DND-41 (cell line): ENCODE measurements at regions not wholly inside any gene's neighbourhood (a gene's known extent, or its start where the extent isn't known, plus 50 kb on each side); places are given as distances from the start of the nearest gene placed in this dataset.

ENCODE experiments used
- ATAC-seq: fragments of 200-7000 bp; cut with Tn5 transposase; 3 replicates; pipeline ENCODE4 v1.9.1; 2021; ENCODE audit warnings: low read depth; ENCODE audit not compliant: insufficient read depth
- DNase-seq: peaks from one replicate; pipeline ENCODE4 v3.0.0-alpha.2; 2020
- H2AFZ ChIP-seq: 2 replicates; pipeline ENCODE4 v1.6.0; 2012; ENCODE audit warnings: low read depth, low read length
- H3K27ac ChIP-seq: 2 replicates; pipeline ENCODE4 v1.5.1; 2012; ENCODE audit warnings: low read length, inconsistent platforms
- H3K27me3 ChIP-seq: fragments of 200-600 bp; sonication (generic); 2 replicates; pipeline ENCODE4 v1.6.0; 2012; ENCODE audit warnings: low read length, mild to moderate bottlenecking, inconsistent platforms; ENCODE audit not compliant: insufficient read depth, poor library complexity
- H3K36me3 ChIP-seq: 2 replicates; pipeline ENCODE4 v1.5.1; 2012; ENCODE audit warnings: low read length, inconsistent platforms; ENCODE audit not compliant: insufficient read depth
- H3K4me1 ChIP-seq: 2 replicates; pipeline ENCODE4 v1.5.1; 2012; ENCODE audit warnings: mild to moderate bottlenecking, low read length; ENCODE audit not compliant: insufficient read depth
- H3K4me2 ChIP-seq: 2 replicates; pipeline ENCODE4 v1.6.0; 2012; ENCODE audit warnings: mild to moderate bottlenecking, moderate library complexity, low read length, inconsistent platforms; ENCODE audit not compliant: insufficient read depth
- H3K4me3 ChIP-seq, 2 experiments: fragments of 200-600 bp in 1 of 2; shearing (Covaris generic) in 1 of 2; 2 replicates each; pipeline ENCODE4 v1.5.1; 2012 to 2016; ENCODE audit warnings: inconsistent platforms in 2 of 2, low read length in 2 of 2, mild to moderate bottlenecking in 2 of 2, low read depth in 1 of 2, moderate library complexity in 1 of 2
- H3K79me2 ChIP-seq: 2 replicates; pipeline ENCODE4 v1.6.0; 2012; ENCODE audit warnings: low read length, inconsistent platforms; ENCODE audit not compliant: insufficient read depth
- H3K9ac ChIP-seq: 2 replicates; pipeline ENCODE4 v1.6.0; 2012; ENCODE audit warnings: low read depth, mild to moderate bottlenecking, inconsistent platforms, low read length, moderate library complexity
- H3K9me3 ChIP-seq: 2 replicates; pipeline ENCODE4 v1.5.1; 2012; ENCODE audit warnings: low read length, moderate library complexity, mild to moderate bottlenecking, inconsistent platforms; ENCODE audit not compliant: insufficient read depth, severe bottlenecking
- H4K20me1 ChIP-seq: 2 replicates; pipeline ENCODE4 v1.6.0; 2012; ENCODE audit warnings: low read length; ENCODE audit not compliant: insufficient read depth
- EZH2 ChIP-seq: IDR thresholded peaks from 3 replicates; pipeline ENCODE4 v1.6.1; 2012; ENCODE audit warnings: borderline replicate concordance, low read depth, mild to moderate bottlenecking, moderate library complexity, low read length, inconsistent platforms; ENCODE audit not compliant: severe bottlenecking
- TF ChIP-seq, protein P1 (sequence below): IDR thresholded peaks from 2 replicates; pipeline ENCODE4 v1.5.1; 2012; ENCODE audit warnings: borderline replicate concordance, low read length, moderate library complexity, mild to moderate bottlenecking; ENCODE audit not compliant: poor library complexity, severe bottlenecking; ENCODE audit errors: extremely low read depth

GRCh38 chr12:46458500-46459102 is 86.0 kb upstream of the SLC38A2 start:
- Histone ChIP-seq H3K27ac (peak overlapping the region; percentile 74), H3K9me3 (no peaks in the 10 kb centered on the region), H2AFZ (peak overlapping the region; percentile 13; the same call in 1 of the 2 replicates), H3K36me3 (no peaks in the 10 kb centered on the region), H4K20me1 (no peaks in the 10 kb centered on the region), H3K79me2 (no peaks in the 10 kb centered on the region), H3K27me3 (no peaks in the 10 kb centered on the region), H3K9ac (peak overlapping the region; percentile 43), H3K4me2 (peak overlapping the region; percentile 58), H3K4me1 (peaks cover 59% of the 10 kb centered on the region), H3K4me3 (peak overlapping the region in 1 of 2 experiments; percentile 15; a peak in 1 of 4 replicates)
- ATAC-seq (peak; percentile 70), DNase-seq (no peak)
- TF ChIP-seq EZH2, result no peak
- TF ChIP-seq, protein P1, sequence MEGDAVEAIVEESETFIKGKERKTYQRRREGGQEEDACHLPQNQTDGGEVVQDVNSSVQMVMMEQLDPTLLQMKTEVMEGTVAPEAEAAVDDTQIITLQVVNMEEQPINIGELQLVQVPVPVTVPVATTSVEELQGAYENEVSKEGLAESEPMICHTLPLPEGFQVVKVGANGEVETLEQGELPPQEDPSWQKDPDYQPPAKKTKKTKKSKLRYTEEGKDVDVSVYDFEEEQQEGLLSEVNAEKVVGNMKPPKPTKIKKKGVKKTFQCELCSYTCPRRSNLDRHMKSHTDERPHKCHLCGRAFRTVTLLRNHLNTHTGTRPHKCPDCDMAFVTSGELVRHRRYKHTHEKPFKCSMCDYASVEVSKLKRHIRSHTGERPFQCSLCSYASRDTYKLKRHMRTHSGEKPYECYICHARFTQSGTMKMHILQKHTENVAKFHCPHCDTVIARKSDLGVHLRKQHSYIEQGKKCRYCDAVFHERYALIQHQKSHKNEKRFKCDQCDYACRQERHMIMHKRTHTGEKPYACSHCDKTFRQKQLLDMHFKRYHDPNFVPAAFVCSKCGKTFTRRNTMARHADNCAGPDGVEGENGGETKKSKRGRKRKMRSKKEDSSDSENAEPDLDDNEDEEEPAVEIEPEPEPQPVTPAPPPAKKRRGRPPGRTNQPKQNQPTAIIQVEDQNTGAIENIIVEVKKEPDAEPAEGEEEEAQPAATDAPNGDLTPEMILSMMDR, result no peak

- Histone ChIP-seq H3K4me2 (peak overlapping the region; percentile 58), H2AFZ (no peak overlapping the region), H3K27me3 (no peaks in the 10 kb centered on the region), H3K4me3 (no peak overlapping the region), H3K79me2 (no peaks in the 10 kb centered on the region), H3K4me1 (peaks cover 59% of the 10 kb centered on the region), H3K27ac (peak overlapping the region; percentile 74), H3K36me3 (no peaks in the 10 kb centered on the region), H4K20me1 (no peaks in the 10 kb centered on the region), H3K9ac (peak overlapping the region; percentile 43; the same call in 1 of the 2 replicates), H3K9me3 (no peaks in the 10 kb centered on the region)
- ATAC-seq (no peak), DNase-seq (no peak)
- no peak for TF ChIP-seq EZH2
- TF ChIP-seq, protein P1, result no peak
Observed at GRCh38 chr12:46457958-46458357, 85.4 kb upstream of the SLC38A2 start.

DNA sequence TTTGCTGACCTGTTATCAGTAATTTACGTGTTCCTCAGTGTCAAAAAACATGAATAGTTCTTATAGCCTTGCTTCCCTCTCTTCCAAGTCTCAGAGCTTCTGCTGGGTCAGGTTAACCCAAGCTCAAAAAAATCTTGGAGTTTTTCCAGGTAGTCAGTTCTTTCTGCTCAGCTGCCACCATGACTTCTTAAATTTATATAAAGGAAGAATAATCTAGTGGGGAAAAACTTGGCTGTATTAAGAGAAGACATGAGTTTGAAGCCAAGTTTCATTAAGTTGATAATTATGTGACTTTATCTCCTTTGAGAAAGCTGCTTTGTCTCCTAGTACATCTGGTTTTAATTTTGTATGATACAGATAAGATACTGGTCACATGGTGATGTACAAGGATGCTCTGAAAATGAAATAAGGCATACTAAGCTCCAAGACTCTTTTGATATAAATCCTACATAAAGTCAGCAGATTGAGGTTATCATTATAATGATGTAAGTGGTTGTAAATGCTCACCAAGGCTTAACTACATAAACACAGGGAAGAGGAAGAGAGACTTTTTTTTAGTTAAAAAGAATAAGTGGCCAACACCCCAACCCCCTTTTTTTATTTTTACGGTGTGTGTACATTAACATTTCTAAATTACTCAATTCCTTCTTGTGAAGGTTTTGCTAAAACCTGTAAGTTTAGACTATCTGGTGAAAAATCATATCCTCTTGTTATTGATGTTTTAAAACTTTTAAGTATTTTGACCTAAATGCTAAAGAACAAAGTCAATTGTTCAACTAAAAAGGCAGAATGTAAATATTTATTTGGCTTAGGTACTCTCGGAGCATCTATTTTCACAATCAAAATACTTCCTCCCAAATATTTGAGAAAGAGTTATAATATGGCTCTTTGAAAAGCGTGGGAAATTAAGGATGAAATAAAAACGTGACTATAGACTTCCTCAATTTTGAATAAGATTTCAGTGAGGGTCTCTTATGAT is 84.1 kb upstream of the SLC38A2 start:
- ATAC-seq, result no peak
- H3K4me1 ChIP-seq, result peaks cover 59% of the 10 kb centered on the region
- H3K79me2 ChIP-seq, result no peaks in the 10 kb centered on the region
- H4K20me1 ChIP-seq, result no peaks in the 10 kb centered on the region
- H3K4me2 ChIP-seq, result no peak overlapping the region
- TF ChIP-seq EZH2, result no peak
- TF ChIP-seq, protein P1, result no peak
- H3K27ac ChIP-seq, result no peak overlapping the region
- H2AFZ ChIP-seq, result no peak overlapping the region
- no peak overlapping the region for H3K9ac ChIP-seq
- no peaks in the 10 kb centered on the region for H3K36me3 ChIP-seq
- no peak for DNase-seq
- H3K27me3 ChIP-seq, result no peaks in the 10 kb centered on the region
- H3K4me3 ChIP-seq, result no peak overlapping the region
- H3K9me3 ChIP-seq, result no peaks in the 10 kb centered on the region
